ENCODE measurements at regions not wholly inside any gene's neighbourhood (a gene's known extent, or its start where the extent isn't known, plus 50 kb on each side); places are given as distances from the start of the nearest gene placed in this dataset.

DNA sequence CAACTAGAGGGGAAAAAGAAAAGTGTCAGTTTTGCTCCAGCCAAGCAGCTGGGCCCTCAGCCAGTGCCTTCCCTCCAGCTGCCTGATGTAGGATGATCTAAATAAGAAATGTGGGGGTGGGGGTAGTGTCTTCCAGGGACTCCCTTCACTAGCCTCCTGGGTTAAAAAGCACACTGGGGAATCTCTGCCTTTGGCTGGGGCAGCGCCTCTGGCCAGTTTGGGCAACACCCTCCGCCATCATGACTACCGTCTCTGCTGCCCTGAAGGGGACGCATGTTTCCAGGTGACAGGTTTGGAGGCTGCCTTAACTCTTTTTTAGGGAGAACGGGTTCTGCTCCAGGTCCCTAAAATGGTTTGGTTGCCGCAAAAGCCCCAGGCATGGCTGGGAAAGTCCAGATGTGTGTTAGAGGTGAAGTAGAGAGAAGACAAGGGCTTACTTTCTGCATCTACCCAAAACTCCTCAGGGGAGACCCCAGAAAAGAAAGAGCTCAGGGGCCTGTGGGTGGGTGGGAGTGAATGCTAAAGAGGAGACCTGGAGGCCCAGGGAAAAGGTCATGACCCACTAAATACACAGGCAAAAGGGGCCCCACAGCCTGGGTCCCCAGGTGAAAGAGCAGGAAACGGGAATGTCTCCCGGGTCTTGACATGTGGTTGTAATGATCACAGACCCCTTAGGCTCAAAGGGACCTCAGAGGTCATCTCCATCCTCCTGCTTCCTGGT, 132.8 kb upstream of the CCND2 start:
- TF ChIP-seq, protein P1, sequence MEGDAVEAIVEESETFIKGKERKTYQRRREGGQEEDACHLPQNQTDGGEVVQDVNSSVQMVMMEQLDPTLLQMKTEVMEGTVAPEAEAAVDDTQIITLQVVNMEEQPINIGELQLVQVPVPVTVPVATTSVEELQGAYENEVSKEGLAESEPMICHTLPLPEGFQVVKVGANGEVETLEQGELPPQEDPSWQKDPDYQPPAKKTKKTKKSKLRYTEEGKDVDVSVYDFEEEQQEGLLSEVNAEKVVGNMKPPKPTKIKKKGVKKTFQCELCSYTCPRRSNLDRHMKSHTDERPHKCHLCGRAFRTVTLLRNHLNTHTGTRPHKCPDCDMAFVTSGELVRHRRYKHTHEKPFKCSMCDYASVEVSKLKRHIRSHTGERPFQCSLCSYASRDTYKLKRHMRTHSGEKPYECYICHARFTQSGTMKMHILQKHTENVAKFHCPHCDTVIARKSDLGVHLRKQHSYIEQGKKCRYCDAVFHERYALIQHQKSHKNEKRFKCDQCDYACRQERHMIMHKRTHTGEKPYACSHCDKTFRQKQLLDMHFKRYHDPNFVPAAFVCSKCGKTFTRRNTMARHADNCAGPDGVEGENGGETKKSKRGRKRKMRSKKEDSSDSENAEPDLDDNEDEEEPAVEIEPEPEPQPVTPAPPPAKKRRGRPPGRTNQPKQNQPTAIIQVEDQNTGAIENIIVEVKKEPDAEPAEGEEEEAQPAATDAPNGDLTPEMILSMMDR (IDR thresholded peaks at IDR 0.05; ENCODE audit: low read depth, low read length, poor library complexity, severe bottlenecking): no peak
- TF ChIP-seq EZH2phosphoT487 (IDR thresholded peaks at IDR 0.05; ENCODE audit: borderline replicate concordance, low read length): no peak

Data from DOHH2 (cell line).